ENCODE measurements at regions not wholly inside any gene's neighbourhood (a gene's known extent, or its start where the extent isn't known, plus 50 kb on each side); places are given as distances from the start of the nearest gene placed in this dataset.

GRCh38 chr2:10989151-10989550 lies 77.4 kb downstream of the KCNF1 start:
- H3K27ac ChIP-seq (ENCODE audit: low read depth, low read length) = no peak overlapping the region
- H3K9me3 ChIP-seq (ENCODE audit: control insufficient read depth, insufficient read depth, low read length) = no peaks in the 10 kb centered on the region
- H3K79me2 ChIP-seq (ENCODE audit: control insufficient read depth, low read length) = no peaks in the 10 kb centered on the region
- no peaks in the 10 kb centered on the region for H3K9me2 ChIP-seq (replicated peaks; ENCODE audit: control insufficient read depth, low read length)
- H3K4me3 ChIP-seq (ENCODE audit: low read length) = no peak overlapping the region
- H3K4me2 ChIP-seq (ENCODE audit: low read length) = no peak overlapping the region
- no peaks in the 10 kb centered on the region for H3K27me3 ChIP-seq (ENCODE audit: control insufficient read depth, low read length)
- no peaks in the 10 kb centered on the region for H4K20me1 ChIP-seq (ENCODE audit: control insufficient read depth, insufficient read depth, low read depth, low read length)
- no peaks in the 10 kb centered on the region for H3K4me1 ChIP-seq (ENCODE audit: control insufficient read depth, low read length)
- no peaks in the 10 kb centered on the region for H3K36me3 ChIP-seq (ENCODE audit: control insufficient read depth, low read length)
- no peaks in the 10 kb centered on the region for H3F3A ChIP-seq (ENCODE audit: control insufficient read depth, insufficient read depth)
- TF ChIP-seq EZH2phosphoT487 (IDR thresholded peaks at IDR 0.05; ENCODE audit: borderline replicate concordance, low read length) (no peak), CTCF (IDR thresholded peaks at IDR 0.05; ENCODE audit: low read depth, low read length, poor library complexity, severe bottlenecking) (no peak)

DNA sequence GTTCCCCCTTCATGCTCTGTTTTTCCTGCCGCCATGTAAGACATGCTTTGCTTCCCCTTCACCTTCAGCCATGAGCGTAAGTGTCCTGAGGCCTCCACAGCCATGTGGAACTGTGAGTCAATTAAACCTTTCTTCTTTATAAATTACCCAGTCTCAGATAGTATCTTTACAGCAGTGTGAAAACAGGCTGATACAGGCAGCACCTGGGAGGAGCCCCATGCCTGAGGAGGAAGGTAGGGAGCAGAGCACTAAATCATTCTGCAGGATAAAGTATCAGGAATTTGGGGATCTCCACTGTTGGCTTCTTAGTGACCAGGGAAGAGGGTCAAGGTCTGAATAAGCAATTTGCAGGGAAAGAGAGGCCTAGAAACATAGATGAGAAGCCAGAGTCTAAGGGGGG lies 78.0 kb downstream of the KCNF1 start:
- no peak overlapping the region for H3K4me2 ChIP-seq (ENCODE audit: low read length)
- no peaks in the 10 kb centered on the region for H3K27me3 ChIP-seq (ENCODE audit: control insufficient read depth, low read length)
- no peaks in the 10 kb centered on the region for H3K9me2 ChIP-seq (replicated peaks; ENCODE audit: control insufficient read depth, low read length)
- H3K9me3 ChIP-seq (ENCODE audit: control insufficient read depth, insufficient read depth, low read length) = no peaks in the 10 kb centered on the region
- TF ChIP-seq CTCF (IDR thresholded peaks at IDR 0.05; ENCODE audit: low read depth, low read length, poor library complexity, severe bottlenecking) (no peak), EZH2phosphoT487 (IDR thresholded peaks at IDR 0.05; ENCODE audit: borderline replicate concordance, low read length) (no peak)
- H3K4me3 ChIP-seq (ENCODE audit: low read length) = no peak overlapping the region
- no peak overlapping the region for H3K27ac ChIP-seq (ENCODE audit: low read depth, low read length)
- H3F3A ChIP-seq (ENCODE audit: control insufficient read depth, insufficient read depth) = no peaks in the 10 kb centered on the region
- no peaks in the 10 kb centered on the region for H3K36me3 ChIP-seq (ENCODE audit: control insufficient read depth, low read length)
- H3K79me2 ChIP-seq (ENCODE audit: control insufficient read depth, low read length) = no peaks in the 10 kb centered on the region
- no peaks in the 10 kb centered on the region for H4K20me1 ChIP-seq (ENCODE audit: control insufficient read depth, insufficient read depth, low read depth, low read length)
- no peaks in the 10 kb centered on the region for H3K4me1 ChIP-seq (ENCODE audit: control insufficient read depth, low read length)

DNA sequence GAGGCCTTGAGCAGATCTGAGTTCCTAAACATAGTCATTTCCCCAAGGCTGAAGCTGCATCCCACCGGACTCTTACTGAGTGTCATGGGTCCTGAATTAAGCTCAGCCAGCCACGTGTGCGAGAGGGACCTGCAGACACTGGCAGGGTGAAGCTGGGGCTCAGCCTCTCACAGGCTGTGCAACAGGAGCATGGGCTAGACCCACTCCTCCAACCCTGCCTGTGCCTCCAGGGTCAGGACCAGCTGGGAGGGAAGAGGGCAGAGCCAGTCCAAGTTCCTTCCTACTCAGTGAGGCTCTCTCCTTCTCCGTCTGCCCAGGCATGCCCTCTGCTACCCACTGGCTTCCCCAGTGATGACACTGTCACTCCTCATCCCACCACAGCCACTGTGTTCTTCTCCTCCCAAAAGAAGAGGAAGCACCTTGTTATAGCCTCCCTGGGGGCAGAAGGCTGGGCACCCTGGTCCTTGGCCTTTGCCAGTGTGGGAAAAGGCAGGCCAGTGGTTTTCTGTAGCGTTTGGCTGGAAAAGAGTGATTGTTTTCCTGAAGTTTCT lies 78.9 kb downstream of the KCNF1 start:
- no peak for TF ChIP-seq EZH2phosphoT487 (IDR thresholded peaks at IDR 0.05; ENCODE audit: borderline replicate concordance, low read length)
- no peak for TF ChIP-seq CTCF (IDR thresholded peaks at IDR 0.05; ENCODE audit: low read depth, low read length, poor library complexity, severe bottlenecking)
- no peaks in the 10 kb centered on the region for H3K27me3 ChIP-seq (ENCODE audit: control insufficient read depth, low read length)

More for the DNA sequence above, 78.9 kb downstream of the KCNF1 start:
- Histone ChIP-seq H3K36me3 (ENCODE audit: control insufficient read depth, low read length) (no peaks in the 10 kb centered on the region), H3K4me2 (ENCODE audit: low read length) (no peak overlapping the region), H3K9me2 (replicated peaks; ENCODE audit: control insufficient read depth, low read length) (no peaks in the 10 kb centered on the region), H3K9me3 (ENCODE audit: control insufficient read depth, insufficient read depth, low read length) (no peaks in the 10 kb centered on the region), H4K20me1 (ENCODE audit: control insufficient read depth, insufficient read depth, low read depth, low read length) (no peaks in the 10 kb centered on the region), H3K4me3 (ENCODE audit: low read length) (no peak overlapping the region), H3K4me1 (ENCODE audit: control insufficient read depth, low read length) (no peaks in the 10 kb centered on the region), H3K79me2 (ENCODE audit: control insufficient read depth, low read length) (no peaks in the 10 kb centered on the region), H3F3A (ENCODE audit: control insufficient read depth, insufficient read depth) (no peaks in the 10 kb centered on the region), H3K27ac (ENCODE audit: low read depth, low read length) (no peak overlapping the region)
